HepG2 (cell line): ENCODE measurements at regions not wholly inside any gene's neighbourhood (a gene's known extent, or its start where the extent isn't known, plus 50 kb on each side); places are given as distances from the start of the nearest gene placed in this dataset.

ENCODE experiments used
- ATAC-seq: fragments of 200-7000 bp; cut with Tn5 transposase; 3 replicates; pipeline ENCODE4 v1.9.1; 2020; ENCODE audit warnings: mild to moderate bottlenecking, moderate library complexity
- BruUV-seq: library from RNA; stranded (reverse); fragments of 400-500 nt; replicated peaks from 2 replicates; lab custom pipeline; 2021; lab: Mats Ljungman, UMichigan
- CTCF ChIA-PET: fragments of 300-600 bp; formaldehyde crosslinking; extraction: SDS; loops from one replicate; lab custom pipeline; 2021; ENCODE audit warnings: low total read pairs, inconsistent platforms, low intra/inter-chr PET ratio; lab: Yijun Ruan, JAX
- POLR2A ChIA-PET: fragments of 350-600 bp; sonication (Branson Sonifier 250); formaldehyde crosslinking; loops from one replicate; lab custom pipeline; 2020; ENCODE audit warnings: antibody characterized with exemption, inconsistent platforms; lab: Yijun Ruan, JAX
- DNase-seq: peaks from one replicate; pipeline ENCODE4 v3.0.0-alpha.2; 2015; ENCODE audit warnings: low spot score
- FAIRE-seq: peaks from 3 replicates; lab custom pipeline; 2011; peaks lifted over from hg19 to GRCh38; lab: Jason Lieb, UNC
- H2AFZ ChIP-seq: one replicate; pipeline ENCODE4 v1.6.1; 2011; ENCODE audit warnings: low read length, inconsistent platforms
- H3K27ac ChIP-seq: fragments of 300-600 bp; 3 replicates; pipeline ENCODE4 v1.8.0; 2011; ENCODE audit warnings: mixed run types, mild to moderate bottlenecking, mixed read lengths, low read length, inconsistent platforms; ENCODE audit not compliant: insufficient read depth; ENCODE audit errors: extremely low read length
- H3K27me3 ChIP-seq, 2 experiments: fragments of 200-600 bp in 1 of 2; 2 replicates in 1 of 2; 3 replicates in 1 of 2; pipeline versions ENCODE4 v1.6.0 to v1.8.0; 2011; ENCODE audit warnings: low read length in 2 of 2, mild to moderate bottlenecking in 2 of 2, moderate library complexity in 2 of 2, inconsistent platforms in 1 of 2; ENCODE audit not compliant: insufficient read depth in 2 of 2, control insufficient read depth in 1 of 2
- H3K36me3 ChIP-seq, 2 experiments: fragments of 200-600 bp in 1 of 2; replicated peaks in 1 of 2; 2 replicates in 1 of 2; 3 replicates in 1 of 2; pipeline versions ENCODE4 v1.5.1 to v1.8.0; 2011; ENCODE audit warnings: low read length in 2 of 2, inconsistent platforms in 1 of 2; ENCODE audit not compliant: insufficient read depth in 2 of 2, control insufficient read depth in 1 of 2
- H3K4me1 ChIP-seq: 2 replicates; pipeline ENCODE4 v1.5.1; 2012; ENCODE audit warnings: low read length, inconsistent platforms; ENCODE audit not compliant: insufficient read depth
- H3K4me2 ChIP-seq: 2 replicates; pipeline ENCODE4 v1.6.0; 2011; ENCODE audit warnings: low read depth, low read length, inconsistent platforms
- H3K4me3 ChIP-seq, 3 experiments: fragments of 200-600 bp in 1 of 3; sonication (generic), shearing (Covaris generic) in 1 of 3; replicated peaks in 1 of 3; 2 replicates each; pipeline ENCODE4 v1.5.1; 2011 to 2016; ENCODE audit warnings: low read length in 3 of 3, inconsistent platforms in 2 of 3, low read depth in 2 of 3, mild to moderate bottlenecking in 2 of 3, control low read depth in 1 of 3, mixed read lengths in 1 of 3; ENCODE audit not compliant: insufficient read depth in 1 of 3
- H3K79me2 ChIP-seq: one replicate; pipeline ENCODE4 v1.6.1; 2011; ENCODE audit warnings: low read length, inconsistent platforms; ENCODE audit not compliant: insufficient read depth
- H3K9ac ChIP-seq: 2 replicates; pipeline ENCODE4 v1.6.0; 2011; ENCODE audit warnings: mild to moderate bottlenecking, low read depth, low read length, inconsistent platforms; ENCODE audit not compliant: insufficient read depth
- H3K9me3 ChIP-seq: 2 replicates; pipeline ENCODE4 v1.5.1; 2012; ENCODE audit warnings: mild to moderate bottlenecking, low read length
- H4K20me1 ChIP-seq: 2 replicates; pipeline ENCODE4 v1.6.0; 2011; ENCODE audit warnings: inconsistent platforms, mild to moderate bottlenecking, low read length, moderate library complexity; ENCODE audit not compliant: insufficient read depth
- KIAA2018 ChIP-seq: sonication (generic); formaldehyde crosslinking; IDR thresholded peaks from 2 replicates; pipeline ENCODE4 v1.5.0; 2020; ENCODE audit warnings: mild to moderate bottlenecking, missing genetic modification reagents, borderline replicate concordance
- KLF15 ChIP-seq: sonication (generic); formaldehyde crosslinking; IDR thresholded peaks from 2 replicates; pipeline ENCODE4 v1.8.1; 2023; ENCODE audit warnings: borderline replicate concordance, mild to moderate bottlenecking, inconsistent platforms, missing genetic modification reagents, mixed read lengths
- MZF1 ChIP-seq: sonication (generic); formaldehyde crosslinking; IDR thresholded peaks from 2 replicates; pipeline ENCODE4 v1.8.1; 2023; ENCODE audit warnings: mild to moderate bottlenecking, missing genetic modification reagents, borderline replicate concordance
- SKIL ChIP-seq: sonication (generic); formaldehyde crosslinking; IDR thresholded peaks from 2 replicates; pipeline ENCODE4 v1.8.0; 2022; ENCODE audit warnings: missing genetic modification reagents, mild to moderate bottlenecking, moderate library complexity, borderline replicate concordance
- SMAD1 ChIP-seq: sonication (generic); formaldehyde crosslinking; IDR thresholded peaks from 2 replicates; pipeline ENCODE4 v1.4.0; 2020; ENCODE audit warnings: missing genetic modification reagents, low read depth, mild to moderate bottlenecking, borderline replicate concordance
- SRY ChIP-seq: sonication (generic); formaldehyde crosslinking; IDR thresholded peaks from 2 replicates; pipeline ENCODE4 v1.8.0; 2022; ENCODE audit warnings: mild to moderate bottlenecking, missing genetic modification reagents
- ZNF143 ChIP-seq: sonication (generic); formaldehyde crosslinking; IDR thresholded peaks from 2 replicates; pipeline ENCODE4 v1.4.0; 2020; ENCODE audit warnings: missing genetic modification reagents
- ZNF30 ChIP-seq: sonication (generic); formaldehyde crosslinking; IDR thresholded peaks from 2 replicates; pipeline ENCODE4 v1.5.0; 2020; ENCODE audit warnings: mild to moderate bottlenecking, missing genetic modification reagents
- ZNF382 ChIP-seq: sonication (generic); formaldehyde crosslinking; IDR thresholded peaks from 2 replicates; pipeline ENCODE4 v1.5.0; 2020; ENCODE audit warnings: missing genetic modification reagents, mild to moderate bottlenecking, borderline replicate concordance
- ZNF547 ChIP-seq: sonication (generic); formaldehyde crosslinking; IDR thresholded peaks from 2 replicates; pipeline ENCODE4 v1.5.1; 2020; ENCODE audit warnings: mild to moderate bottlenecking, missing genetic modification reagents
- ZNF550 ChIP-seq: sonication (generic); formaldehyde crosslinking; IDR thresholded peaks from 2 replicates; pipeline ENCODE4 v1.4.0; 2020; ENCODE audit warnings: mild to moderate bottlenecking, missing genetic modification reagents, borderline replicate concordance
- WGBS: methylation state at CpG from one replicate; pipeline ENCODE4 v1.1.6; 2017; ENCODE audit warnings: low lambda C conversion rate; 5-methylcytosine and 5-hydroxymethylcytosine counted together
- in situ Hi-C: cut with HindIII; loops from 2 replicates; pipeline ENCODE4 v1.10.0; 2017; ENCODE audit warnings: low pct_unique_long_range_greater_than_20kb; ENCODE audit not compliant: extremely low pct_ligation_motif_present
- intact Hi-C: fragments of 100-400 bp; cut with micrococcal nuclease; formaldehyde crosslinking; loops from one replicate; pipeline ENCODE4 v1.10.0; 2022; ENCODE audit not compliant: unreplicated experiment

GRCh38 chr1:78373676-78374075 lies 117.1 kb upstream of the PTGFR start:
- no peak for DNase-seq
- Histone ChIP-seq H3K4me1 (no peaks in the 10 kb centered on the region), H3K27ac (no peak overlapping the region), H3K9ac (no peak overlapping the region), H3K4me2 (no peak overlapping the region), H2AFZ (no peak overlapping the region), H3K4me3 (no peak overlapping the region), H3K79me2 (no peaks in the 10 kb centered on the region), H3K9me3 (no peaks in the 10 kb centered on the region), H4K20me1 (no peaks in the 10 kb centered on the region), H3K36me3 (no peaks in the 10 kb centered on the region), H3K27me3 (no peaks in the 10 kb centered on the region)
- CTCF ChIA-PET: no interaction called here
- FAIRE-seq: no peak
- POLR2A ChIA-PET: no interaction called here
- WGBS: 0% methylated on average over 1 of the region's 1 CpG
- in situ Hi-C loops (no loop called here), intact Hi-C loops (no loop called here)
- no TSS peak for BruUV-seq
- no peak for ATAC-seq
- TF ChIP-seq ZNF30 (CRISPR knock-in tag) (no peak), SRY (no peak), ZNF382 (CRISPR knock-in tag) (no peak), KIAA2018 (CRISPR knock-in tag) (no peak), ZNF550 (CRISPR knock-in tag) (no peak), SMAD1 (CRISPR knock-in tag) (no peak), KLF15 (no peak), ZNF143 (no peak), SKIL (CRISPR knock-in tag) (no peak), ZNF547 (CRISPR knock-in tag) (no peak), MZF1 (no peak)
